ENCODE measurements at regions not wholly inside any gene's neighbourhood (a gene's known extent, or its start where the extent isn't known, plus 50 kb on each side); places are given as distances from the start of the nearest gene placed in this dataset.

- Histone ChIP-seq H3K27me3 (ENCODE audit: control insufficient read depth in 2 of 2, insufficient read depth in 2 of 2, low read length in 2 of 2) (no peaks in the 10 kb centered on the region), H3K27ac (ENCODE audit: low read depth in 1 of 2, low read length in 2 of 2) (no peak overlapping the region)
- intact Hi-C loops (cut with micrococcal nuclease) = no loop called here
Observed at GRCh38 chr9:90001747-90002146, 396.9 kb downstream of the GADD45G start.

GRCh38 chr9:90002397-90003271, 397.8 kb downstream of the GADD45G start:
- Mint-ChIP-seq H3K36me3 (no peaks in the 10 kb centered on the region), H3K4me1 (peaks cover 44% of the 10 kb centered on the region), H3K27ac (no peak overlapping the region), H3K9me3 (no peaks in the 10 kb centered on the region), H3K27me3 (ENCODE audit: low read depth in 3 of 3) (no peaks in the 10 kb centered on the region), H3K4me3 (no peak overlapping the region)
- Histone ChIP-seq H3K27me3 (ENCODE audit: control insufficient read depth in 2 of 2, insufficient read depth in 2 of 2, low read length in 2 of 2) (no peaks in the 10 kb centered on the region), H4K20me1 (ENCODE audit: insufficient read depth, low read length) (no peaks in the 10 kb centered on the region), H3K79me2 (ENCODE audit: insufficient read depth, low read length) (no peaks in the 10 kb centered on the region), H3K27ac (ENCODE audit: low read depth in 1 of 2, low read length in 2 of 2) (no peak overlapping the region), H3K4me1 (ENCODE audit: control insufficient read depth in 1 of 2, insufficient read depth in 2 of 2, low read length in 2 of 2) (peaks cover 25 to 41% of the 10 kb centered on the region in 2 donors), H3K9ac (ENCODE audit: insufficient read depth, low read length, poor library complexity, severe bottlenecking) (no peak overlapping the region), H3K9me3 (replicated peaks in 1 of 2; ENCODE audit: control insufficient read depth in 1 of 2, insufficient read depth in 1 of 2, low read length in 2 of 2) (peaks cover 0 to 3% of the 10 kb centered on the region in 2 donors), H2AFZ (ENCODE audit: insufficient read depth, low read depth, low read length, poor library complexity, severe bottlenecking) (no peak overlapping the region), H3K4me2 (replicated peaks; ENCODE audit: extremely low read depth, low read length, poor library complexity, severe bottlenecking) (no peak overlapping the region), H3K36me3 (replicated peaks in 1 of 2; ENCODE audit: control insufficient read depth in 1 of 2, insufficient read depth in 2 of 2, low read length in 2 of 2) (no peaks in the 10 kb centered on the region), H3K4me3 (replicated peaks in 1 of 3; ENCODE audit: low read depth in 2 of 3, low read length in 3 of 3) (no peak overlapping the region)
- no peak for TF ChIP-seq CTCF (IDR thresholded peaks at IDR 0.05)
- intact Hi-C loops (cut with micrococcal nuclease) = no loop called here
- DNase-seq = no peak
- WGBS (ENCODE audit: insufficient coverage) = 79% methylated on average over 8 of the region's 9 CpGs

More at GRCh38 chr9:90001747-90002146, 396.9 kb downstream of the GADD45G start:
- Histone ChIP-seq H3K4me2 (replicated peaks; ENCODE audit: extremely low read depth, low read length, poor library complexity, severe bottlenecking) (no peak overlapping the region), H3K79me2 (ENCODE audit: insufficient read depth, low read length) (no peaks in the 10 kb centered on the region), H2AFZ (ENCODE audit: insufficient read depth, low read depth, low read length, poor library complexity, severe bottlenecking) (no peak overlapping the region), H3K4me3 (replicated peaks in 1 of 3; ENCODE audit: low read depth in 2 of 3, low read length in 3 of 3) (no peak overlapping the region), H3K4me1 (ENCODE audit: control insufficient read depth in 1 of 2, insufficient read depth in 2 of 2, low read length in 2 of 2) (peaks cover 27 to 38% of the 10 kb centered on the region in 2 donors), H3K9ac (ENCODE audit: insufficient read depth, low read length, poor library complexity, severe bottlenecking) (no peak overlapping the region), H3K9me3 (replicated peaks in 1 of 2; ENCODE audit: control insufficient read depth in 1 of 2, insufficient read depth in 1 of 2, low read length in 2 of 2) (peaks cover 0 to 3% of the 10 kb centered on the region in 2 donors), H3K36me3 (replicated peaks in 1 of 2; ENCODE audit: control insufficient read depth in 1 of 2, insufficient read depth in 2 of 2, low read length in 2 of 2) (no peaks in the 10 kb centered on the region), H4K20me1 (ENCODE audit: insufficient read depth, low read length) (no peaks in the 10 kb centered on the region)
- no peaks in the 10 kb centered on the region for H3K36me3 Mint-ChIP-seq
- no peaks in the 10 kb centered on the region for H3K9me3 Mint-ChIP-seq
- WGBS (ENCODE audit: insufficient coverage) = 94% methylated on average over 3 of the region's 7 CpGs
- no peak for DNase-seq
- no peak overlapping the region for H3K27ac Mint-ChIP-seq
- peaks cover 0 to 3% (median 0%) of the 10 kb centered on the region in 3 donors for H3K27me3 Mint-ChIP-seq (ENCODE audit: low read depth in 3 of 3)
- H3K4me3 Mint-ChIP-seq = no peak overlapping the region
- no peak for TF ChIP-seq CTCF (IDR thresholded peaks at IDR 0.05)
- H3K4me1 Mint-ChIP-seq = peaks cover 37% of the 10 kb centered on the region
